ENCODE measurements at regions not wholly inside any gene's neighbourhood (a gene's known extent, or its start where the extent isn't known, plus 50 kb on each side); places are given as distances from the start of the nearest gene placed in this dataset.

DNA sequence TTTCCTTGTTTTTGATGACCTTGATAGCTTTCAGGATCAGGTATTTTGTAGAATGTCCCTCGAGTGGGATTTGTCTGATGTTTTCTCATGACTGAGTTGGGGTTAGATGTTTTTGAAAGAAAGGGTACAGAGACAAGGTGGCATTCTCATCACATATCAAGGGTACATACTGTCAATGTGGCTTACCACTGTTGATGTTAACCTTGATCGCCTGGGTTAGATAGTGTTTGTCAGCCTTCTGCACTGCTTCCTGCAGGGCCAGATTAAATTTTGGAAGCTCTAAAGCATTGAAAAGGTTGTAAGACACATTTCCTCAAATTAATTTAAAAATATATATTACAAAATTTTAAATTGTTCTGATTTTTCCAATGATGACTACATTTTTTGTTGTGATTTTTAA is 287.4 kb upstream of the ACTBL2 start:
- TF ChIP-seq, protein P1, sequence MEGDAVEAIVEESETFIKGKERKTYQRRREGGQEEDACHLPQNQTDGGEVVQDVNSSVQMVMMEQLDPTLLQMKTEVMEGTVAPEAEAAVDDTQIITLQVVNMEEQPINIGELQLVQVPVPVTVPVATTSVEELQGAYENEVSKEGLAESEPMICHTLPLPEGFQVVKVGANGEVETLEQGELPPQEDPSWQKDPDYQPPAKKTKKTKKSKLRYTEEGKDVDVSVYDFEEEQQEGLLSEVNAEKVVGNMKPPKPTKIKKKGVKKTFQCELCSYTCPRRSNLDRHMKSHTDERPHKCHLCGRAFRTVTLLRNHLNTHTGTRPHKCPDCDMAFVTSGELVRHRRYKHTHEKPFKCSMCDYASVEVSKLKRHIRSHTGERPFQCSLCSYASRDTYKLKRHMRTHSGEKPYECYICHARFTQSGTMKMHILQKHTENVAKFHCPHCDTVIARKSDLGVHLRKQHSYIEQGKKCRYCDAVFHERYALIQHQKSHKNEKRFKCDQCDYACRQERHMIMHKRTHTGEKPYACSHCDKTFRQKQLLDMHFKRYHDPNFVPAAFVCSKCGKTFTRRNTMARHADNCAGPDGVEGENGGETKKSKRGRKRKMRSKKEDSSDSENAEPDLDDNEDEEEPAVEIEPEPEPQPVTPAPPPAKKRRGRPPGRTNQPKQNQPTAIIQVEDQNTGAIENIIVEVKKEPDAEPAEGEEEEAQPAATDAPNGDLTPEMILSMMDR (IDR thresholded peaks at IDR 0.05; ENCODE audit: low read depth, low read length), result no peak
- H3K27me3 ChIP-seq (ENCODE audit: control insufficient read depth, insufficient read depth, low read length), result no peaks in the 10 kb centered on the region
- no peak overlapping the region for H3K27ac ChIP-seq (ENCODE audit: low read depth, low read length)
- no peak for DNase-seq (ENCODE audit: low read depth, low spot score)
- POLR2A ChIA-PET, result no interaction called here
- CTCF ChIA-PET, result interaction anchor here (0.8 kb wide), 1 partner anchor 150 kb away, joined by 3 read pairs; no protein-coding TSS in a partner anchor
- H3K4me3 ChIP-seq (ENCODE audit: low read depth, low read length), result no peak overlapping the region
- H3K9me3 ChIP-seq (ENCODE audit: control insufficient read depth, insufficient read depth, low read length), result no peaks in the 10 kb centered on the region

DNA sequence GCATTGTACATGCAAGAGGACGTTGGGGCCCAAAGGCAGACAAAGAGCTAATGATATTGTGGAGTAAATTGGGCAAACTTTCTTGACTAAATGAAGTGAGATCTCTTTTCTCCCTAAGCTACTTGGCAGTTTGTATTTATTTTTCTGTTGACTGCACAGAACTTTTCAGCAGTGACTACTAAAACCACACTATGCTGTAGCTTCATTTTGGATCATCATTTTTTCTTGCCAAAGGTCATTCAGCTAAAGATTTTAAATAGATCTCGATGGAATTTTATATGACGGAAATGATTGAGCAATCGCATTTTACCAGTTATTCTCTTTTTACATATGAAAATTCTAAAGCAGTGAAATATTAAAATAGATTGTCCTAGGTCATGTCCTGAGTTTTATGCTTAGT is 286.1 kb upstream of the ACTBL2 start:
- POLR2A ChIA-PET, result no interaction called here
- TF ChIP-seq, protein P1 (IDR thresholded peaks at IDR 0.05; ENCODE audit: low read depth, low read length), result no peak
- DNase-seq (ENCODE audit: low read depth, low spot score), result no peak
- H3K27me3 ChIP-seq (ENCODE audit: control insufficient read depth, insufficient read depth, low read length), result no peaks in the 10 kb centered on the region
- H3K27ac ChIP-seq (ENCODE audit: low read depth, low read length), result no peak overlapping the region
- CTCF ChIA-PET, result interaction anchor here (1.3 to 4.2 kb wide), 2 partner anchors 10 to 470 kb away, joined by 7 to 23 read pairs; no protein-coding TSS in a partner anchor
- no peaks in the 10 kb centered on the region for H3K9me3 ChIP-seq (ENCODE audit: control insufficient read depth, insufficient read depth, low read length)
- no peak overlapping the region for H3K4me3 ChIP-seq (ENCODE audit: low read depth, low read length)

GRCh38 chr5:57764479-57765089 is 282.0 kb upstream of the ACTBL2 start:
- CTCF ChIA-PET, result no interaction called here

DNA sequence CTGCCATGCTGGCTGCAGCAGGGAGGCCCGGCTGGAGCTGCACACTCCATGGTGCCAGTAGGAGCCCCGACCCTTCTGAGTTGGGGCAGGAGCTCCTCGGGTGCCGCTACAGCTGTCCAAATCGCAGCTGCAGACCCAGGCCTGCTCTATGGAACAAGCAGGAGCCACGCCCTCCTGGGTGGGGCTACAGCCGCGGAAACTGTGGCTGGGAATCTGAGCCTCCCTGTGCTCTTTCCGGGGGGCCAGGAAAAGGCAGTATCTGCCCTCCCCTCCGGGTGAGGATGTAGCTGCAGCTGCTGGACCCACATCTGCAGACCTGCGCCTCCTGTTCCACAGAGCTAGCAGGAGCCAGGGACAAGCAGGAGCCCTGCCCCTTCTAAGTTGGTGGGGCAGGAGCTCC is 278.9 kb upstream of the ACTBL2 start:
- Histone ChIP-seq H3K9me3 (ENCODE audit: control insufficient read depth, insufficient read depth, low read length) (peaks cover 11% of the 10 kb centered on the region), H3K27ac (ENCODE audit: low read depth, low read length) (no peak overlapping the region), H3K4me3 (ENCODE audit: low read depth, low read length) (no peak overlapping the region), H3K27me3 (ENCODE audit: control insufficient read depth, insufficient read depth, low read length) (no peaks in the 10 kb centered on the region)
- POLR2A ChIA-PET, result no interaction called here
- CTCF ChIA-PET, result interaction anchor here (2.0 kb wide), 1 partner anchor 18 kb away, joined by 5 read pairs; no protein-coding TSS in a partner anchor
- TF ChIP-seq, protein P1 (IDR thresholded peaks at IDR 0.05; ENCODE audit: low read depth, low read length), result no peak
- no peak for DNase-seq (ENCODE audit: low read depth, low spot score)

More at GRCh38 chr5:57764479-57765089, 282.0 kb upstream of the ACTBL2 start:
- POLR2A ChIA-PET, result no interaction called here
- TF ChIP-seq, protein P1 (IDR thresholded peaks at IDR 0.05; ENCODE audit: low read depth, low read length), result no peak
- Histone ChIP-seq H3K4me3 (ENCODE audit: low read depth, low read length) (no peak overlapping the region), H3K27me3 (ENCODE audit: control insufficient read depth, insufficient read depth, low read length) (no peaks in the 10 kb centered on the region), H3K27ac (ENCODE audit: low read depth, low read length) (no peak overlapping the region), H3K9me3 (ENCODE audit: control insufficient read depth, insufficient read depth, low read length) (peaks cover 11% of the 10 kb centered on the region)
- DNase-seq (ENCODE audit: low read depth, low spot score), result no peak

DNA sequence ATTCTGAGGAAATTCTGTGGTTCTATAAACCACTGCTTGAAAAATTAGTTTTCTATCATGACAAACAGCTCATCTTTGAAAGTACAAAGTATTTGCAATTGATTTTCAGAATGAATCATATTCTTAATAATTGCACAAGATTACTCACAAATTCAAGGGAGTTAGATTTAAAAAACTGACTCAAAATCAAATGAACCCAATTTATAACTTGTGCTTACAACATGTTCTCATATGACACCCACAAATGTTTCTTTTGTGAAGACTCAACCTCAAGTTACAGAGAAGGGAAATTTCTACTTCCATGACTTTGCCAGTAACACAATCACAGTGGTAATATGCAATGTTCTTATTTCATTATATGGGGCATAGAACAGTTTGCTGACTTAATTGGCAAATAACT is 272.0 kb upstream of the ACTBL2 start:
- H3K27ac ChIP-seq (ENCODE audit: low read depth, low read length), result no peak overlapping the region
- CTCF ChIA-PET, result interaction anchor here (1.2 to 1.8 kb wide), 2 partner anchors 25 to 457 kb away, joined by 3 to 4 read pairs; no protein-coding TSS in a partner anchor
- no peak for DNase-seq (ENCODE audit: low read depth, low spot score)
- no peaks in the 10 kb centered on the region for H3K27me3 ChIP-seq (ENCODE audit: control insufficient read depth, insufficient read depth, low read length)
- no peak overlapping the region for H3K4me3 ChIP-seq (ENCODE audit: low read depth, low read length)
- TF ChIP-seq, protein P1 (IDR thresholded peaks at IDR 0.05; ENCODE audit: low read depth, low read length), result no peak
- POLR2A ChIA-PET, result interaction anchor here (0.6 kb wide), 1 partner anchor 1904 kb away, joined by 3 read pairs; no protein-coding TSS in a partner anchor
- H3K9me3 ChIP-seq (ENCODE audit: control insufficient read depth, insufficient read depth, low read length), result 0 out of 2 replicates have a peak, but pooled peaks cover 6% of the 10 kb centered on the region
